ENCODE measurements at regions not wholly inside any gene's neighbourhood (a gene's known extent, or its start where the extent isn't known, plus 50 kb on each side); places are given as distances from the start of the nearest gene placed in this dataset.

- Histone ChIP-seq H3K4me3 (ENCODE audit: low read depth in 1 of 2, low read length in 2 of 2) (no peak overlapping the region), H4K20me1 (ENCODE audit: insufficient read depth, low read length) (no peaks in the 10 kb centered on the region), H2AFZ (ENCODE audit: low read depth, low read length) (no peak overlapping the region), H3K4me1 (ENCODE audit: insufficient read depth, low read length) (no peaks in the 10 kb centered on the region), H3K79me2 (ENCODE audit: insufficient read depth, low read length) (no peaks in the 10 kb centered on the region), H3K4me2 (ENCODE audit: insufficient read depth, low read length) (no peak overlapping the region), H3K9me3 (ENCODE audit: insufficient read depth, low read length, severe bottlenecking) (no peaks in the 10 kb centered on the region), H3K36me3 (ENCODE audit: insufficient read depth, low read length) (peaks cover 24% of the 10 kb centered on the region; the same call in 1 of the 2 replicates), H3K27ac (ENCODE audit: low read length) (no peak overlapping the region), H3K27me3 (ENCODE audit: insufficient read depth, low read length, poor library complexity) (no peaks in the 10 kb centered on the region), H3K9ac (ENCODE audit: low read depth, low read length) (no peak overlapping the region)
- no peak for DNase-seq
- TF ChIP-seq CTCF (IDR thresholded peaks at IDR 0.05; ENCODE audit: borderline replicate concordance, extremely low read depth, low read length, poor library complexity, severe bottlenecking) (no peak), EZH2 (IDR thresholded peaks at IDR 0.05; ENCODE audit: borderline replicate concordance, low read depth, low read length, severe bottlenecking) (no peak)
- ATAC-seq (ENCODE audit: insufficient read depth, low read depth) = no peak
These were observed 51.9 kb upstream of the ADAD1 start for GRCh38 chr4:122326908-122327307.

GRCh38 chr4:122328893-122329292 is 49.9 kb upstream of the ADAD1 start:
- H3K79me2 ChIP-seq (ENCODE audit: insufficient read depth, low read length) = no peaks in the 10 kb centered on the region
- H2AFZ ChIP-seq (ENCODE audit: low read depth, low read length) = no peak overlapping the region
- no peak for ATAC-seq (ENCODE audit: insufficient read depth, low read depth)
- H3K4me2 ChIP-seq (ENCODE audit: insufficient read depth, low read length) = no peak overlapping the region
- peaks cover 26% of the 10 kb centered on the region; the same call in 1 of the 2 replicates for H3K36me3 ChIP-seq (ENCODE audit: insufficient read depth, low read length)
- no peak overlapping the region for H3K27ac ChIP-seq (ENCODE audit: low read length)
- no peaks in the 10 kb centered on the region for H3K4me1 ChIP-seq (ENCODE audit: insufficient read depth, low read length)
- no peak overlapping the region for H3K4me3 ChIP-seq (ENCODE audit: low read depth in 1 of 2, low read length in 2 of 2)
- no peaks in the 10 kb centered on the region for H3K9me3 ChIP-seq (ENCODE audit: insufficient read depth, low read length, severe bottlenecking)
- H3K27me3 ChIP-seq (ENCODE audit: insufficient read depth, low read length, poor library complexity) = no peaks in the 10 kb centered on the region
- no peak overlapping the region for H3K9ac ChIP-seq (ENCODE audit: low read depth, low read length)
- no peaks in the 10 kb centered on the region for H4K20me1 ChIP-seq (ENCODE audit: insufficient read depth, low read length)
- no peak for DNase-seq
- no peak for TF ChIP-seq EZH2 (IDR thresholded peaks at IDR 0.05; ENCODE audit: borderline replicate concordance, low read depth, low read length, severe bottlenecking)
- TF ChIP-seq CTCF (IDR thresholded peaks at IDR 0.05; ENCODE audit: borderline replicate concordance, extremely low read depth, low read length, poor library complexity, severe bottlenecking) = no peak

All from DND-41 (cell line).